Fibroblast of skin of right quadriceps (primary cell): ENCODE measurements at regions not wholly inside any gene's neighbourhood (a gene's known extent, or its start where the extent isn't known, plus 50 kb on each side); places are given as distances from the start of the nearest gene placed in this dataset.

Source experiments
- DNase-seq: peaks from one replicate; pipeline ENCODE4 v3.0.0-alpha.2; 2013

DNA sequence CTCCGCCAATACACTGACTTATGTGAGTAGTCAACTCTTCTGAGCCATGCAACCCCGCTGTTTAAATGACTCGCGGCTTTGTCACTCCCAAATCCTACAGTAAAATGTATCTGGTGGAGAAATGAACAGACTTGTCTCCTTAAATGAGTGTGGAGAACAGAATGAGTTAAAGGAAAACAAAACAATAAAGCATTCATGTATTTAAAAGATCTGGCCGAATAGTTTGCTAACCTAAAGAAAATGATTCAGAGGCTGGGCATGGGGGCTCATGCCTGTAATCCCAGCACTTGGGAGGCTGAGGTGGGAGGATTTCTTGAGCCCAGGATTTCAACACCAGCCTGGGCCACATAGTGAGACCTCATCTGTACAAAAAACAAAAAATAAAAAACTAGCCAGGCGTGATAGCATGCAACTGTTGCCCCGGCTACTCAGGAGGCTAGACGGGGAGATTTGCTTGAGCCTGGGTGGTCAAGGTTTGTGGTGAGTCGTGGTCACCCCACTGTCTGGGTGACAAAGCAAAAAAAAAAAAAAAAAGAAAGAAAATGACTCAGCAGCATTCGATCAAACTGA lies 86.5 kb upstream of the PFKP start:
- DNase-seq, result peak; percentile 91

DNA sequence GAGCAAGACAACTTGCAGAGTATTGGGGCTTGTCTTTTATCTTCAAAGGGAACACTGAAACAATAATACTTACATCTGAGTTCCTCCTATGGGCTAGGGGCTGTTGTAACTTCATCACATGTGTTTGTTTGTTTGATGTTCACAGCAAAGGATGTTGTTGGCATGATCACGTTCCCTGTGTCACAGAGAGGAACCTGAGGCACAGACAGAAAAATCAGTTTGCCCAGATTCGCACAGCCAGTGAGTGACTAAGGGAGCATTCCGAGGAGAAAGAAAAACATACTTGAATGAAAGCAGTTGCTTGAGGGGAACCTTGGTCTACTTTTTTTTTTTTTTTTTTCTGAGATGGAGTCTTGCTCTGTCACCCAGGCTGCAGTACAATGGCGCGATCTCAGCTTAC lies 87.2 kb upstream of the PFKP start:
- peak; percentile 57 for DNase-seq

GRCh38 chr10:2979306-2979705 lies 88.0 kb upstream of the PFKP start:
- peak; percentile 74 for DNase-seq

DNA sequence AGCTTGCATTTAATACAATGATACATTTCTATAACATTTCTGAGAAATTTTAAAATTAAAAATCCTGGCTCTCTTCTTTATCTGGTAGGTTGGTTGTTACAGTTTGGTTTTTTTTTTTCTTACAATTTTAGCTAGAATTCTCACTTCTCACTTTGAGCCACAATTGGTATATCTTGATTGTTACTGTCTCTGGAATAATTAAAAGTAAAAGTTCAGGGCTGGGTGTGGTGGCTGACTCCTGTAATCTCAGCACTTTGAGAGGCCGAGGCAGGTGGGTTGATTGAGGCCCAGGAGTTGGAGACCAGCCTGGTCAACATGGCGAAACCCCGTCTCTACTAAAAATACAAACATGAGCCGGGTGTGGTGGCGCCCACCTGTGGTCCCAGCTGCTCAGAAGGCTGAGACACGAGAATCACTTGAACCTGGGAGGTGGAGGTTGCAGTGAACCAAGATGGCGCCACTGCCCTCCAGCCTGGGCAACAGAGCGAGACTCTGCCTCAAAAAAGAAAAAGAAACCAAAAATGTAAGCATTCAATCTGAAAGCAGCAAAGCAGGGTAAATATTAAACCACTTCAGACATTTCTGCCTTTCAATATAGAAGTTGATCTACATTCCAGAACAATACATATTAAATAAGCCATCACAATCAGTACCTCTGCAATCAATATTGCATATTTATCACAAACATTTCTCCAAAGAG lies 88.6 kb upstream of the PFKP start:
- no peak for DNase-seq

DNA sequence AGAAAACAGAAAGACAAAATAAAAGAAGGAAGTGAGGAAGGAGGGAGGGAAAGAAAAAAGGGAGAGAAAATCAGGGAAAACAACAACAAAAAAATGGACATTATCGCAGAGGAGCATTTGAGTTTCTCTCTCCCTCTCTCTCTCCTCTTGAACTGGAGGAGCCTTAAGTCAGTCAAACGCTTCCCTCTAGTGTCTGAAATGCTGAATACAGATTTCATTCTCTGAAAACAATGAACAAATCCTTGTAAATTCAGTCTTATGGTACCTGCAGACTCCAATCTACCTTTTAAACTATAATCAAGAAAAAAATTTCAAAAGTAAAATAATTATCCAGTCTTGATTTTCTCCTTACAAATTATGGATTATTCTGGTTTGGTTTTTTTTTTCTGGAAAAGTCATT lies 89.2 kb upstream of the PFKP start:
- DNase-seq, result peak; percentile 68

GRCh38 chr10:2974503-2975207 lies 92.7 kb upstream of the PFKP start:
- no peak for DNase-seq

GRCh38 chr10:2974083-2974482 lies 93.3 kb upstream of the PFKP start:
- no peak for DNase-seq

- DNase-seq, result no peak
Observed at GRCh38 chr10:2972810-2973209, 94.5 kb upstream of the PFKP start.

- DNase-seq, result no peak
Observed at GRCh38 chr10:2972216-2972615, 95.1 kb upstream of the PFKP start.

- no peak for DNase-seq
Observed at GRCh38 chr10:2970190-2970823, 97.0 kb upstream of the PFKP start.

DNA sequence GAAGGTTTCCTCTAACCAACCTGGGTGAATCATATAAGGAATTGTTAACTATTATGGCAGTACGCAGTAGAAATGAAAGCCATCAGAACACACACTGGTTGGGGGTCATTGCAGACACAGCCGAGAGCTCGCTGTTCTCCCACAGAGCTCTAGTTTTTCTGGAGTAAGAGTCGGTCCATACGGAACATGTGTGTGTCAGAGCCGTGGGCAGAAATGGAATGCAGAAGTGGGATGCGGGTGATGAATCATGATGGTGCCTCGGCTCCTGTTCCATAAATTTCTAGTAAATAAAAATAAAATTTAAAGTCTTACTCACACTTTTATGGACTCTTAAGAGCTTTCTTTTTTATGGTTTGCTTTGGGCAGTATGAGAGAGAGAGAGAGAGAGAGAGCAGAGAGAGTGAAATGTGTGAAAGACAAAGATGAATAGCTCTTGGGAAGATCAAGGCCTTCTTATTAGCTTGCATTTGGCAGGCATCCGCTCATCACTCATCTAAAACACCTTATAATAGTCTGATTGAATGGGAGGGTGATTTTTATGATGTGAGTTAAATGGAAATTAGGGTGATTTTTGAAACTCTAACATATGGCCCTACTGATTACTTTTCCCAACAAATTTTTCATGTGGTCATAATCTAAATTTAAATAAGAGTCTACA lies 98.8 kb upstream of the PFKP start:
- peak; percentile 91 for DNase-seq

DNA sequence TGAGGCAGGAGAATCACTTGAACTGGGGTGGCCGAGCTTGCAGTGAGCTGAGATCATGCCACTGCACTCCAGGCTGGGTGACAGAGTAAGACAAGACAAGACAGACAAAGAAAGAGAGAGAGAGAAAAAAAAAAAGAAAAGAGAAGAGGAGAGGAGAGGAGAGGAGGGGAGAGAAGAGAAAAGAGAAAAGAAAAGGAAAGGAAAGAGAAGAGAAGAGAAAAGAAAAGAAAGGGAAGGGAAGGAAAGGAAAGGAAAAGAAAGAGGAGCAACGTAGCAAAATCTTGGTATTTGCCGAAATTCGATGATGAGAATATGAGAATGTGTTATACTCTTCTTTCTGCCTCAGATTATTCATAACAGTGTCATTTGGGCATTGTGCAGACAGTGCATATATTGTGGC lies 101.2 kb upstream of the PFKP start:
- no peak for DNase-seq

GRCh38 chr10:2964632-2965296 lies 102.6 kb upstream of the PFKP start:
- DNase-seq, result no peak

- no peak for DNase-seq
Observed at GRCh38 chr10:2963889-2964631, 103.3 kb upstream of the PFKP start.

GRCh38 chr10:2962194-2962593 lies 105.2 kb upstream of the PFKP start:
- no peak for DNase-seq

DNA sequence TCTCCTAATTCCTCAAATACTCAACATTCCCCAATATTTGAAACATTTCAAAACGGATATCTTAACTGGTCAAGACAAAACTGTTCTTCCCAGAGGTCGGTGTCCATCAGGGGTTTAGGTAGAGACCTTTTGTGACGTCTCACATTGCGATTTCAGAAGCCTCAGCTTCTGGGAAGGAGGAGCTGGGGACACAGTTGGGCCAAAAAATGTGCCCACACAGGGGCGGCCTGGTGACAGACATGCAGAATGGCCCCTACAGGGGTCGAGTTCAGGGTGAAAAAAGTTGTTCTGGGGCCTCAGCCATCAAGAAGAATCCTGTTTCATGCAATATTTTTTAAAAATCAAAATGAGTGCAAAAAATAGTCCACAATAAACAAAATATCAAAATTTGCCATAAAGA lies 108.7 kb upstream of the PFKP start:
- DNase-seq, result no peak

DNA sequence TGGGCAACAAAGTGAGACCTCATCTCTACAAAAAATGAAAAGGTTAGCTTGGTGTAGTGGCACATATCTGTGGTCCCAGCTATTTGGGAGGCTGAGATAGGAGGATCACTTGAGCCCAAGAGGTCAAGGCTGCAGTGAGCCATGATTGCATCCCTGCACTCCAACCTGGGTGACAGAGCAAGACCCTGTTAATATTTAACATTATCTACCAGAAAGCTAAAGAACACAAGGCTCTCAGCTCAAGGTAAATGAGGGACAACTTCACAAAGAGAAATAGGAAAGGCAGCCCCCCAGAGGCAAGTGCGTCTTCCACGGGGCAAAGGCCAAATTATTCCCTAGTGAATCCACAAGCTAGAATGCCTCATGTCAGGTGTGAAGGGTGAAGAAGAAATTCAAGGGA lies 109.6 kb upstream of the PFKP start:
- no peak for DNase-seq

GRCh38 chr10:2955064-2955463 lies 112.3 kb upstream of the PFKP start:
- DNase-seq, result no peak

DNA sequence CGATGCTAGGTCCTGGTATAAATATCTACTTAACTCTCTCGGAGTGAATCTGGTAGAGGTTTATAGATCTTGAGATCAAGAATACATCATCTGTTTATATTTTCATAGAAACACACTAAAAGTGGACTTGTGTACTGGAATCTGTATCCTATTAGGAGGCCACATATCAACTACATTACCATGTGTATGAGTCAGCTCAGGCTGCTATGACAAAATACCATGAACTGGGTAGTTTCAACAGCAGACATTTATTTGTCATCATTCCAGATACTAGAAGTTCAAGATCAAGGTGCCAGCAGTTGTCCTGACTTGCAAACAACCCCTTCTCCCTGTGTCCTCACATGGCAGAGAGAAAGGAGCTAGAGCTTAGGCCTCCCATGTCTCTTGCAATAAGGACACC lies 113.9 kb upstream of the PFKP start:
- DNase-seq, result peak; percentile 46

- no peak for DNase-seq
Observed at GRCh38 chr10:2951235-2951835, 116.0 kb upstream of the PFKP start.

- no peak for DNase-seq
Observed at GRCh38 chr10:2950546-2950945, 116.8 kb upstream of the PFKP start.

DNA sequence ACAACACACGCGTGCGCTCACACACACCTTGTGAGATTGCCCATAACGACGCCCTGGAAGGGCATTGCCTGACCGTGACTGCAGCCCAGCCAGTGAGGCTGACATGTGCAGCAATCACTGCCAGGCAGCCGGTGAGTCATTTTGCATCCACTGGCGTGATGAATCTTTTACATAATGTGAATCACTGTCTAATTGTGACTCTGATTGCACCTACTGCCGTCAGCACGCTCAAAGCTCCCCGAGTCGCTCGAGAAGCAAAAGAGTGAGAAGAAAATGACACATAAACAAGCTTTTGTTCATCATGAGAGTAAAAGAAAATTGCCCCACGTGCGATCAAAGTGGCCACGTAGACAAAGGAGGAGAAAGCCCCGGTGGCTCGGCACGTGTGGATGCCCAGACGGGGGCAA lies 117.4 kb upstream of the PFKP start:
- peak; percentile 74 for DNase-seq
